GM12892 (cell line): ENCODE measurements at regions not wholly inside any gene's neighbourhood (a gene's known extent, or its start where the extent isn't known, plus 50 kb on each side); places are given as distances from the start of the nearest gene placed in this dataset.

ENCODE experiments used
- POLR2A ChIP-seq: IDR thresholded peaks from 2 replicates; pipeline ENCODE4 v1.6.1; 2011; ENCODE audit warnings: low read depth, low read length, control low read depth
- POLR2AphosphoS5 ChIP-seq: IDR thresholded peaks from 2 replicates; pipeline ENCODE4 v1.6.1; 2011; ENCODE audit warnings: low read depth, low read length, control low read depth

DNA sequence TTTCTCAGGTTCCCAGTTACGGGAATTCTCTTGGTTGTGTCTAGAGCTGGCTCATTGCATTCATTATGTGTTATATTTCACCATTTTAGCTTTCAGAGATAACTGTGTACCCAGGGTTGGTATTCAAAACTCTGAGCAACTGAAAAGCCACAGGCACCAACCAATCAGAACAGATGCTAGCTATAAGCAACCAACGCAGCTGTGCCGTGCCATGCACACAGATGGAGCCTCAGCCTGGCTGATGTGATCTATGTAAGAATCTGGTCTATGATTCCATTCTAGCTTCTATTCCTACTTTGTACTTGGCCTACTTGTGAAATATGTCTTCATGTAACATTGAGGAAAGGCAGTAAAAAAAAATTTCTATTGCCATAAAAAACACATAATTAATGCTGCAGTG lies 95.0 kb upstream of the CCDC80 start:
- TF ChIP-seq POLR2AphosphoS5, result no peak
- no peak for TF ChIP-seq POLR2A
